ENCODE measurements at regions not wholly inside any gene's neighbourhood (a gene's known extent, or its start where the extent isn't known, plus 50 kb on each side); places are given as distances from the start of the nearest gene placed in this dataset.

GRCh38 chr2:207219676-207220501 lies 54.1 kb upstream of the KLF7 start (continued):
- TF ChIP-seq CTCF (IDR thresholded peaks at IDR 0.05 in 2 of 3, conservative IDR thresholded peaks at IDR 0.05 in 1 of 3; ENCODE audit: borderline replicate concordance in 1 of 3, insufficient read depth in 1 of 3, low read depth in 2 of 3, low read length in 2 of 3) (no peak), MAX (IDR thresholded peaks at IDR 0.05) (no peak), EZH2 (IDR thresholded peaks at IDR 0.05) (no peak), ELF1 (IDR thresholded peaks at IDR 0.05; ENCODE audit: borderline replicate concordance, low read depth) (no peak), ATF3 (IDR thresholded peaks at IDR 0.05) (no peak)

- Histone ChIP-seq H3K27me3 (ENCODE audit: insufficient read depth, low read length) (0 out of 2 replicates have a peak, but pooled peaks cover 5% of the 10 kb centered on the region), H3K4me2 (ENCODE audit: low read length) (no peak overlapping the region), H3K4me3 (replicated peaks in 1 of 2; ENCODE audit: low read depth in 1 of 2, low read length in 2 of 2) (no peak overlapping the region), H3K9ac (ENCODE audit: low read length) (no peak overlapping the region), H3K27ac (ENCODE audit: low read depth, low read length) (no peak overlapping the region), H3K36me3 (ENCODE audit: control insufficient read depth in 1 of 2, insufficient read depth in 2 of 2, low read length in 2 of 2) (no peaks in the 10 kb centered on the region), H3K9me2 (ENCODE audit: insufficient read depth) (no peaks in the 10 kb centered on the region), H3K79me2 (ENCODE audit: insufficient read depth, low read length) (no peaks in the 10 kb centered on the region), H3K4me1 (ENCODE audit: control insufficient read depth in 1 of 2, insufficient read depth in 2 of 2, low read length in 2 of 2) (no peaks in the 10 kb centered on the region), H2AFZ (ENCODE audit: low read depth, low read length, poor library complexity, severe bottlenecking) (no peak overlapping the region), H3K9me3 (ENCODE audit: control insufficient read depth in 1 of 2, insufficient read depth in 1 of 2, low read depth in 1 of 2, low read length in 2 of 2) (no peaks in the 10 kb centered on the region), H4K20me1 (ENCODE audit: insufficient read depth) (no peaks in the 10 kb centered on the region)
- ChIA-PET CTCF (no interaction called here), RAD21 (ENCODE audit: low non-redundant PET in 1 of 2, low total read pairs in 2 of 2, uncharacterized antibody in 2 of 2, unreplicated experiment in 2 of 2) (no interaction called here), POLR2A (no interaction called here)
- DNase-seq (ENCODE audit: low read depth, low spot score), result no peak
- no peak for ATAC-seq
- no peak for TF ChIP-seq EGR1 (IDR thresholded peaks at IDR 0.05; ENCODE audit: low read depth)
- no TSS peak for BruUV-seq (replicated peaks)
- intact Hi-C loops (cut with micrococcal nuclease), result no loop called here
These were observed 56.0 kb upstream of the KLF7 start for GRCh38 chr2:207221731-207222130.
